Stimulated activated CD4-positive, alpha-beta T cell treated with anti-CD3 and anti-CD28 coated beads, Interleukin-2, amount 100 ng/mL, for 4 hours (primary cell): ENCODE measurements at regions not wholly inside any gene's neighbourhood (a gene's known extent, or its start where the extent isn't known, plus 50 kb on each side); places are given as distances from the start of the nearest gene placed in this dataset.

ENCODE experiments used
- DNase-seq: peaks from one replicate; pipeline ENCODE4 v3.0.0-alpha.2; 2020; ENCODE audit warnings: low read depth

DNA sequence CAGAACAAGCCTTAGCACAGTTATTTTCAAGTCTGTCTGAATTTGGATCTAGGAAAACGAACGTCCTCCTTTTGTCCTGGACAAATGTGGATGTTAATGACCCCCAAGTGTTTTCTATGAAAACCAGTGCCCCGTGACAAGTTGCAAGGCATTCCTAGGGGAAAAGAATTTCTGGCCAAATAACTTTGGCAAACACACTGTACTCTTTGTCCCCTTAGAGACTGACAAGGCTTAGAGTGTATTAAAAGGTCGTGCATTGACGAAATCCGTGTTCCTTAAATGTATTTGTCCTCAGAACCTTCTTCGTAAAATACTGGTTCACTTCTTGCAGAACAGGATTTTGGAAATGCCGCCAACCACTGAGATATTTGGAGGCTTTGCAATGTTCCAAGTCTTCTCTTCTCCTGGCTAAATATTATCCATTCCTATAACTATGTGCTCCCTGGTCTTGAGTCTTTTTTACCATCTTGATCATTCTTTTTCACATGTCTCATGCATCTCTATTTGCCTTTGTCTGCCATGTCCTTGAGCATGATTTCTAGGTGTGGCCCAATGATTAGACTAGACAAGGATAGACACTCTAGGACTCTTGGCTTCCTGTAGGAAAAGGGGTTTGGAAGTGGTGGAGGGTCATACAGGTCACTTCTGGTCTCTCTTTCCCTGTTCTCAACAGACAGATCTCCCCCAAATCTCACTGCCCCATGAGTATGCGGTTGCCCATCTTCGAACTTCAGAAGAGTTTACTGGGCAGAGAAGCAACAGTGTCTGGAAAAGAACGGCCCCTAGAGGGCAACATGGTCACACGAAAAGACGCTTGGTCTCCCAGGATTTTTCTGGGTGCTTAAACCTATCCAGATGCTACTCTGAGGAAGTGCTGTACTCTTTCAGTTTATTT, 117.5 kb downstream of the EDEM1 start:
- no peak for DNase-seq

DNA sequence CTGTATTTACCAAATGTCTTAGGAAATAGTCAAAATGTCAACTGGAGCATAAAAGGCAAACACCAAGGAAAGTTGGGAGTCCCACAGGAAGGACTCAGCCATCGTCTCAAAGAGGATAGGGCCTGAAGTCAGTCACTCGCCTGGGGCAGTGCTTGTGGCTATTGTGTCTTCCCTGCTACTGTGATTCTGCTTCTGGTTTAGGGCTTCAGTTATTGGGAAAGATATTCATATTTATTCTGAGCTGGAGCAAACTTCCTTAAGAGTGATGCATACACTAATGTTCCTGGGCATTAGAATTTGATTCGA, 118.1 kb downstream of the EDEM1 start:
- DNase-seq, result no peak

DNA sequence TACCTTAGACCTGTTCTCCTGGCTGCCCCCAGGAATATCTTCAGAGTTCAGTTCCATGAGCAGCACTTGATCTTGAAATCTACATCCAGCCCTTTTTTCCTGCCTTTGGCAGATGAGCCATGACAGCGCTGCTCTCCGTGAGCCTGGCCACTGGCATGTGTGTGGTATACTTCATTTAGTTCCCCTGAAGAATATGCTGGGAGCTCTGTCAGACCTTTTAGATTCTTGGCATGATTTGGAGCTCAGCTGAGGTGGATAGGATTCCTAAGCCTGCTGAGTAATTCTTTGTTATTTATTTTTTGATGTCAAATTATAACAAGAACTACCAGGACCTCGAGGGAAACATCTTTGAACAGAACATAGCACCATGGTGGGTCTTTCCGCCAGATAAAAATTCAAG, 121.7 kb downstream of the EDEM1 start:
- DNase-seq, result no peak

DNA sequence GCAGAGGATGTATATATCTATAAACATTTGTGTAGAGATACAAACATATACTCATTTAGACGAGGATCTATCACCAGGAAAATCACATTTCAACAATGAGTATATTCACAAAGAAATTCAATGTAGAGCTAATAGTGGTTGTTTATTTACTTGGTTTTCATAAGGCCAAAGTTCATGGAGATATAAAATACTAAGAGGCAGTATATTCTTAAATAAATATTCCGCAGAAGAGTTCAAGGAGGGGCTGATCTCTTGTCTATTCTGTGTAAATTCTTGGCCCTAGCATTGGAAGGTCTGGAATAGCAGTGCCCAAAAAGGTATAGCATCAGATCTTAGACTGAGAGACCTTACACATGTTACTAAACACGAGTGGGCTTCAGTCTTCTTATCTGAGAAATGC, 122.1 kb downstream of the EDEM1 start:
- no peak for DNase-seq

DNA sequence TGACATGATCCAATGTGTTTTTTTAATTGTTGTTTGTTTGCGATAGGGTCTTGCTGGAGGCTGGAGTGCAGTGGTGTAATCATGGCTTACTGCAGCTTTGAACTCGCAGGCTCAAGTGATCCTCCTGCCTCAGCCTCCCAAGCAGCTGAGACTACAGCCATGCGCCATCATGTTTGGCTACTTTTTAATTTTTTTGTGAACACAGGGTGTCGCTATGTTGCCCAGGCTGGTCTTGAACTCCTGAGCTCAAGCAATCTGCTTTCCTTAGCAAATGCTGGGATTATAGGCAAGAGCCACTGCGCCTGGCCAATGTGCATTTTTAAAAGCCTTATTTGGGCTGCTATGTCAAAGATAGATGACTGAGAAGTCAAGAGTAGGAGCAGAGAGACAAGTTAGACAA, 123.0 kb downstream of the EDEM1 start:
- DNase-seq, result no peak

DNA sequence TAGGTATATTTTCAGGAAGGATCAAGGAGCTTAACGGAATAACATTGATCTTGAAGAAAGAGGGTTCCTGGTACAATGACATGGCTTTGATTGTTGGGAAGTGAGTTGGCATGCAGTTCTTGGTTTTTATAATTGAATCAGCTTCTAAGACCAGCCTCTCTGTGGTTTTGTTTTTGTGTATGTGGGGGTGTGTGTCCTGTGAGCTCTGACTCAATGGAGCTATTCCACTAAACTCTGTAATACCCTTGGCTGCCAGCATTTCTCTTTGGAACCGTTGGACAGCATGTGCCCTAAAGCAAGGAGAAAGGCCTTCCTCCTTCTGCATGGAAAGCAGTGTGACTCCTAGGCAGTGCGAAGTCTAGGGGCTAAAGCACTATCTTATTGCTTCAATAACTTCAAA, 124.8 kb downstream of the EDEM1 start:
- no peak for DNase-seq

DNA sequence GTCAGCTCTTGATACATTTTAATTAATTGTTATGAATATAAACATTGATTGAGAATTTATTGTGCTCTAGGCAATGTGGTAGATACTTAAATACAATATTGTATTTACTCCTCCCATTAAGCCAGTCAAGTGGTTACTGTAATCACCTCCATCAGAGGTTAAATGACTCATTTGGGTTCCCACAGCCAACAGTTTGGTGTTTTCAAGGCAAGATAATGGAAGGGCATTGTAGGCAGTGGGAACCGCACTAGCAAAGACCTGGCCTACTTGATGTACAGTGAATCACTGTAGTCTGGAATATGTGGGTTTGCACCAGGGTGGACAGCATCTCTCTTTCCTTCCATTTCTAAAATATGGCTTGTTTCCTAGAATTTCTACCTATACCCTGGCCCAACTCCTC, 127.4 kb downstream of the EDEM1 start:
- DNase-seq, result no peak

DNA sequence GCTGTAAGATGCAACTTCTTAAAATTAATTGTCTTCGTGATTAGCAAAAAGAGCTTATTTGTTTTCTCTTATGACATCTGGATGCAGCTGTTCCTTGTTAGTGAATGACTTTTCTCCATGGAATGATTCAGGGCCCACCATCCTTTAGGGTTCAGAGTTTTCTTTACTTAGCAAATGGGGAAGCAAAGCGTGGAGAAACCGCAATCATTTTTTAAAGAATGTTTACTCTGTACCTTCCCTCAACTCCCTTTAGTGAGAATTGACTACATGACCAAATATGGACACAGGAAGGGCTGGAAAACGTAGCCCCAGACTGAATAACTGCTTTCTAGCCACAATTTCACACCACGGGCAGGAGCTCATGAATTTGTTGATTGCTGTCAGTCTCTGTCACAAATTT, 130.1 kb downstream of the EDEM1 start:
- no peak for DNase-seq

DNA sequence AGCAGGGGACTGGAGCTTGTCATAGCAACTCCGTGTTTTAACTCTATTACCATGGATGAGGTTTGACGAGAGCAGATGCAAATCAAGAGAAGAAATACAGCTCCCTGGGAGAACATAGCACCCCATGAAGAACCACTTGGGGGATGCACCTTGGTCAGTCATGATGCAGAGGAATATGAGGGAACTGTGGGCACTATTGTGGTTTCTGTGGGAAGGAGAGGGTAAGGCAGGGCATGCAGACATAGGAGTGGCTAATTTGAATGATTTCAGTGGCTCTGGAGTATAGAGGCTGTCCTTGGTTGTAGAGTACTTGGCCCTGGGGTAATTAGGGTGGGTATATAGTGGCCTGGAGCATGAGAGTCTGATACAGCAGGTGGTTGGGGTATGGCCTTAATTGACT, 131.9 kb downstream of the EDEM1 start:
- no peak for DNase-seq

DNA sequence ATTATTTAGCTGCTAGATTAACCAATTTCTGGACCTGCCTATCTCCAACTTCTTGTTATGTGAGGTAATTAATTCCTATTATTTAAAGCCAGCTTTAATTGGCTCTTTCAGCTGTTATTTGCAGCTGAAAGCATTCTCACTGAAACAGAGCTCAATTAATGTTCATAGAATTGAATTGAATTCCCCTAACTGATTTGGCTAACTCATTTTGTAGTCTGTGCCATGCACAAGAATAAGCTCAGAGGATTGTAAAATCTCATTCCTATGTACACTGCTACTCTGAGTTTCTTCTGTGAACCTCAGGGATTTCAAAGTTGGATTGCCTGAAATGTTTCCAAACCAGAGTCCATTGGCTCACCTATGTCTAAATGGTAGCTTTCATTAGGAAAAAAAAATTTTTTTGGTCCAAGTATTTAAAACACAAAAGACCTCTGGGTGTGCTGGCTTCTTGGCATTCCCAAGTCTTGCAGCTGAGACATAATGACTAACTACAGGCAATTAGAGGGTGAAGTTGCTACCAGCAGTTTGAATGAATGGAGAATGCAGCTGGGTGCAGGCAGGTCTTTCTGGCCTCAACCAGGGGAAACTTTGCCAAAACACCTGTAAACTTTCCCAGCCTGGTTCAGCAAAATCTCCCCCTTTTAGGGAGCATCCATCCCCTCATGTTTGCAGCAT, 134.3 kb downstream of the EDEM1 start:
- DNase-seq, result no peak

DNA sequence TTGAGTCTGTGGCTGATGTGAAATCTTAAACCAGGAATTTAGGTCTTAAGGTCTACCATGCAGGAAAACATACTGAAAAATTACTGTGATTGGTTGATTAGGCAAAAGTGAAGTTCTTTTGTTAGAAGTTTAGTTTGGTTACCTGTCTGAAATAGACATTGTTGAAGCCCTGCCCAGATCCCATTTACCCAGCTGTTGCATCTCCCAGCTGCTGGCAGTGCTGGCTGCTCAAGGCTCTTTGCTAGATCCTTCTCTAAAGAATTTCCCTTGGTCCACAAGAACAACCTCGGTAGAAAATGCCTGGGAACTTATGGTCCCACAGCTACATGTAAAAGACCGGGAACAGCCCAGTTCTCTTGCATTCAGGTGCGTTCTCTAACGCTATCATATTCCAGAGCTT, 137.3 kb downstream of the EDEM1 start:
- DNase-seq, result no peak

DNA sequence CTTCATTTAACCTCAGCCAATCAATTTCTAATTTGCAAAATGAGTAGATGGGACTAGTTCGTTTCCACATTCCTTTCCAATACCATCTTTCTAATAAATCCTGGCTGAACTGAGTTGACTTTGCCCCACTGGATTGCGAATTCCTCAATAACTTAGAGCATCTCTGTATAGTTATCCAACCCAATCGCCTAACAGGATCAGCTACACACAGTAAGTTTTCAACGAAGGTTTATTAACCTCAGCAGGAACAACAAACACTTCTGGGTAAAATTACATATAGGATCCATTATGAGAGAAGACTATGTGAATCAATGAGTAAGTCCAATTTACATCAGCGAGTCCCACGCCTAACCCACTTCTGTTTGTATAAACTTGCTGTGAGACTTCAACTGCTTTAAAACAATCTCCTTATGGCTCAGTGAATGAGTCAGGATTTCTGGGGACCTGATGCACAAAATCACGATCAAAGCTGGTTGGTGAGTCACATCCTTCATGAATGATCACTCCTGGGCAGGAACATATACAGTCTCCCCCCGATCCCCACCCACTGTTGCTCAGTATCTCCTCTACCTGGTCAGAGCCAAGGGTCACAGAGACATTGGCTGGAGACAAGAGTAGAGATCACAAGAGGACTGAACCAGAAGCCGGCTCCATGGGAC, 142.8 kb downstream of the EDEM1 start:
- DNase-seq, result no peak

DNA sequence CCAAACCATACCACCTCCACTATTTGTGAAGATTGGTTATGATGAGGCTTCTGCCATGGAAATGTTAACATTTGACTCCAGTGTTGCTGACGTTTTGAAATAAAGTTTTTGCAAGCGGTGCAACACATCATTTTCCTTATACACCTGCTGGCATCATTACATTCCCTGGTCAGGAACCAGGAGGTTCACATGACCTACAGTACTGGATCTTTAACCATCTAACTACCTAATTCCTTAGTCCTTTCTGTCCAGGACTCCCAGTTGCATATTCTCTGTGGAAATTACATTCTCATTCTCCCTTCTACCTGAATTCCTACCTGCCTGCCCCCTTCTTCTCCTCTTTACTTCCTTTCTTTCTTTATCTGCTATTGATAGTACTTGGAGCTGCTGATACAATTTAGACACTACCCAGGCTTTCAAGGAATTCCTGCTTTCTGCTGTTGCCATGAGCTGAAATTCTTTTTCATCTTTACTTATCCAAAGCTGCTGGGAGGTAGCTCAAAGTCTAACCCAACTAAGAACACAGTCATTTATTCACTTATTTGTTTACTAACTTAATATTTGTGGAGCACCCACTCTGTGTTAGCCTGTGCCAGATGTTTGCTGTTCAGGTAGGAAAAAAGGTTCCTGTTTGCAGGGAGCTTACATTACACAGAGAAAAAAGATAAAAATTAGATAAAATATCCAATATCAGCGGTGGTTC, 144.2 kb downstream of the EDEM1 start:
- no peak for DNase-seq

DNA sequence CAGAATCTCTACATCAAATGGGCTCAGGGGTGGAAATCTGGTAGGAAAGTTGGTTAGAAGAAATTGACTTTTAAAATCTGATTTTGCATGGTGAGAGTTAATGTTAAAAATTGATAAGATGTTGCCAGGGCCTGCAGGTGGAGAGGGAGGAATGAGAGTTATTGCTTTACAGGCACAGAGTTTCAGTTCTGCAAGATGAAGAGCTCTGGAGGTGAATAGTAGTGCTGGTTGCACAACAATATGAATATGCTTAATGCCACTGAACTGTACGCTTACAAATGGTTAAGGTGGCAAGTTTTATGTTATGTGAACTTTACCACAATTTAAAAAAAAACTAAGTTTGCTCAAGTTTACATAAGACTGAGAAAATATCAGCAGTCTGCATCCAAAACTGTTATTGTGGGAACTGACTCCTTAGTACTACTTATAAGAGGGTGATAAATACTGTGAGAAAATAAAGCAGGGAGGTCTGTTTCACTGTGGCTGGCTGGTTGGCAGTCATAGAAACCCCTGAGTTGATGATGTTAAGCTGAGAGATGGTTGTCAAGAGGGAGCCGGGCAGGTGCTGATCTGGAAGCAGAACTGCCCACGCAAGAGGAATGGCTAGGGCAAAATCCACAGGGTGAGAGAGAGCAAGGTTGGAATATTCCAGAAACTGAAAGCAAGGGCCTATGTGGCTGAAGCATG, 144.9 kb downstream of the EDEM1 start:
- DNase-seq, result no peak

DNA sequence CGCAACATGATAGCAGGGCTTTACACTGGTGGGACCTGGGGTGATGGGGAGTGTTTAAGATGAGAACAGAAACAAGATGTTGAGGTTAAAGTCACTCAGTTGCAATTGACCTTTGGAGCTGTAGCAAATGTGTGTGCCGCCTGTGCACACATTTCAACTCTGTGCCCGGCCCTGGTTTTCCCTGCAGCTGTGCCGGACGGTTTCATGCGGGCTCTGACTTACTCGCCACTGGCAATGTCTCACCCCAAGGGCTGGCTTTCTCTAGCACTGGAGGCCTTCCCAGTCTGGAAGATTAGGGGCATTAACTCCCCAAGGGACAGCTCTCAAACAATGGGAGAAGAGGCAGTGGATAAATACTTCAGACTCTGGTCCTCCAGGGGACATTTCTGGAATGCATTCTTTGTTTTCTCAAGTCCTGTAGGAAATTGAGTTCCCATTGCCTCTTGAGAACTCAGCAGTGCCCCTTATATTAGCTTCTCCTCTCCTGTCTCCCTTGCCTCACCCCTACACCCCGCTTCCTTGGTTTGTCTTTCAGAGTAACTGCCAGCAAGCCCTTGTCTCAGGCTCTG, 152.5 kb downstream of the EDEM1 start:
- no peak for DNase-seq

DNA sequence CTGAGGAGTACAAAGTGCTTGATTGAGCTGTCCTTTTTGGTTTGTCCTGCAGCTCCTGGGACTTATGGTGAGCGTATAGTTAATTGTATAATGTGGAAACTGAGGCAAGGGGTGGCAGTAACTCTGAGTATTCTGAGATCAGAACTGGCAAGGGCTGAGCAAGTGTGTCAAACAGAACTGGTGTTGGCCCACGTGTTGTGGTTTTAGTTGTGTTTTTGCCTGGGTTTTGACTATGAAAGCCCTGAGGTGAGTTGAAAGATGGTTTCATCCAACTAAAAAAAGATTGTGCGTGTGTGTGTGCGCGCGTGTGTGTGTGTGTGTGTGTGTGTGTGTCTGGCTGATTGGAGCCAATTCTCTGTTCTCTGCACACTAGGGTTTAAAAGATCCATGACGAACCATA, 154.1 kb downstream of the EDEM1 start:
- no peak for DNase-seq

DNA sequence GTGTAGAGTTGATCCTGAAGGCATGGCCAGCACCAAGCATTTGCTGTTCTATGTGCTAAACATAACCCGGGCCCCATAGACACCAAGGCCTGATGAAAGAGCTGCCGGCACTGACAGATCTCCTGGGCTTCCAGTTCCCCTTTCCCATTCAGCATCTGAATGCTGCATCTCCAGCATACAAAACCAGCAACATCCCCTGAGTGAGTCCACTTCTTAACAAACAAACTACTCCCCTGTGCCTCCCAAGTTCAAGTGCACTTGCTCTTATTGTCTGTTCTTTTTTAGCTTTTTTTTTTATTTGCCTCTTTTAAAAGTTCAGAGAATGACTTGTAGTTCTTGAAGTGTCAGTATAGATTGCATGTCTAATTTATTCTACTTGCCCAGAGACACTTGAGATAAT, 156.0 kb downstream of the EDEM1 start:
- DNase-seq, result no peak

DNA sequence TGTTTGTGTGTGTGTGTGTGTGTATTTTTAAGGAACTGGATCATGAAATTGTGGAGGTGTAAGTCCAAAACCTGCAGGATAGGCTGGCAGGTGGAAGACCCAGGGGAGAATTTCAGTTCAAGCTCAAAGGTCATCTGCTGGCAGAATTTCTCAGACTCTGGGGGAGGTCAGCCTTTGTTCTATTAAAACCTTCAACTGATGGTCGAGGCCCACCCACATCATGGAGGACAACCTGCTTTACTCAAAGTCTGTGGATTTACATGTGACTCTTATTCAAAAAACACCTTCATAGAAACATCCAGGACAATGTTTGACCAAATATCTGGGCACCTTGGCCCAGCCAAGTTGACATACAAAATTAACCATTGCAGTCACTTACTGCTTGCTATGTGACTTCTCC, 157.2 kb downstream of the EDEM1 start:
- DNase-seq, result no peak

DNA sequence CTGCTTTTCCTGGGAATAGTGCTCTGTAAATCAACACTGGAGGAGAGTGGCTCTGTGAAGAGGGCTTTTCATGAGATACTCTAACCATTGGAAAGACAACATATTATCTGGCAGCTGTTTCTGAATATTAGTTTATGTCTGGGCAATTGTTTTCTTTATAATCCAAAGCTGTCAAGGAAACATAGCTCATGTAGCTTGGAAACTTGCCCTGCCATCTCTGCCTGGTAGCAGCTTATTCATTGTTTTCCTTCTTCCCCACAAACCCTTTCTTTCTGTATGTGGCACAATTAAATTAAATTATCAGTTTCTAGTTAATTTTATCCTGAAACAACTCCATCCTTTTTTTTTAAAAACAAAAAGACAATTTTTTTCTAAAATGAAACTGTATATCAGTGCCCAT, 160.0 kb downstream of the EDEM1 start:
- DNase-seq, result no peak

DNA sequence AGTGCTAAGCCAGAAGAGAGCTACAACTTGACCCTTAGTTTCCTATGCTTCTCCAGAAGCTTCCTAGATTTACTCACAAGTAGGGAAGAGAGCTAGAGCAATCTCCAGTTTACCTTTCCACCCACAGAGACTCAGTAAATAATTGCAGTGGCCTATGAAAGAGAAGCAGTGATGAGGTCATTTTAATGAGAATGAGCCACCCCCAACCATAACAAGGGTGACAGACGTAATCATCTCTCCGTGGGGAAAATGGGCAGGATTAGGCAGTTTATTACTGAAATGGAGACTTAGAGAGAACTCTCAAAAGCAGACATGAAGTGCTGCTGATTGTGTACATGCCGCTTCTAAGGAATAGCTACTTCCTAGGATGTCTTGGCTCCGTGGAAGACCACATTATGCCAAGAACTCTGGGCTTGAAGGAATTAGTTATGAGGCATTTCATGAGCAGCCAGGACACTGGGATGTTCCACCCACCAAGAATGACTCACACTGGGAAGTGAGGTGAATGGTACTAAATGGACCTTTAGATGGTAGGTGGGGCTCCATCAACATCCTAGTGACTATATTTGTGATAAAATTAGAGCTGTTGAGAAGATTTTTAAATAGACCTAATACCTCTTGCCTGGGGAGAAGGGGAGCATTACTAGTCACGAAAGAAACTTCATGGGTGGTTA, 160.9 kb downstream of the EDEM1 start:
- DNase-seq, result no peak

DNA sequence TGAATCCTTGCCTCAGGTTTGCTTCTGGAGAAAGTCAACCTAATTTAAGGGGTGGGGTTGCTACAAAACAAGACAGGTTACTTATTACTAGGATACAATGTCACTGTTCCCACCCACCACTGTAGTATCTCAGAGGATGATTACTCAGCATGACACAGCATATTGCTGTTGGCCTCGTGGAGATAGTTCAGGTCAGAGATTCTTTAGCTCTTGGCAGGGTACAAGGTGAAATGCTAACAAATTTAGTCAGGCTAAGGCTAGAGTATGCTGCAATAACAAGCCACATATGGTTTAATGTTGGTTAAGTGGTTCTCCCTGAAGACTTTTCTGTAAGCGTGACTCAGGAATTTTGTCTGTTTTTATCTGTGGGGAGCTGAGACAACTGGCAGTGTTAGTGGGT, 161.8 kb downstream of the EDEM1 start:
- DNase-seq, result no peak
